ENCODE measurements at regions not wholly inside any gene's neighbourhood (a gene's known extent, or its start where the extent isn't known, plus 50 kb on each side); places are given as distances from the start of the nearest gene placed in this dataset.

DNA sequence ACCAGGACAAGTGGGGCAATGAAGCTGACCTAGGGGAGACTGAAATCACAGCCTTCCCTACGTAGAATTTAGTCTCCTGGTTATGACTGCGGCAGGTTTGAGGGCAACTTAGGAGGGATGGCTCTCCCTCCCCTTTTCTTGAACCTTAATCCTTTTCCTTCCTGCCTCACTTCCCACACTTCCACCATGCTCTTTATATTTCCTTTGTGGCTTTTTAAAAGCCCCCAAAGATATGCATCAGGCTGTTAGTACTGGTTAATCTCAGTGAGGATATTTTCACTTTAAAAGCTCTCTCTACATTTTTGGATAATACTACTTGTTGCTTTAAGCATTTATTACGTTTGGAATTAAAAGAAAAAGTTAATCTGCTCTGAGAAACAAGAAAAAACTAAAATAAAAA is 339.2 kb downstream of the SOX2 start:
- TF ChIP-seq, protein P1, sequence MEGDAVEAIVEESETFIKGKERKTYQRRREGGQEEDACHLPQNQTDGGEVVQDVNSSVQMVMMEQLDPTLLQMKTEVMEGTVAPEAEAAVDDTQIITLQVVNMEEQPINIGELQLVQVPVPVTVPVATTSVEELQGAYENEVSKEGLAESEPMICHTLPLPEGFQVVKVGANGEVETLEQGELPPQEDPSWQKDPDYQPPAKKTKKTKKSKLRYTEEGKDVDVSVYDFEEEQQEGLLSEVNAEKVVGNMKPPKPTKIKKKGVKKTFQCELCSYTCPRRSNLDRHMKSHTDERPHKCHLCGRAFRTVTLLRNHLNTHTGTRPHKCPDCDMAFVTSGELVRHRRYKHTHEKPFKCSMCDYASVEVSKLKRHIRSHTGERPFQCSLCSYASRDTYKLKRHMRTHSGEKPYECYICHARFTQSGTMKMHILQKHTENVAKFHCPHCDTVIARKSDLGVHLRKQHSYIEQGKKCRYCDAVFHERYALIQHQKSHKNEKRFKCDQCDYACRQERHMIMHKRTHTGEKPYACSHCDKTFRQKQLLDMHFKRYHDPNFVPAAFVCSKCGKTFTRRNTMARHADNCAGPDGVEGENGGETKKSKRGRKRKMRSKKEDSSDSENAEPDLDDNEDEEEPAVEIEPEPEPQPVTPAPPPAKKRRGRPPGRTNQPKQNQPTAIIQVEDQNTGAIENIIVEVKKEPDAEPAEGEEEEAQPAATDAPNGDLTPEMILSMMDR (IDR thresholded peaks at IDR 0.05; ENCODE audit: low read length), result no peak

DNA sequence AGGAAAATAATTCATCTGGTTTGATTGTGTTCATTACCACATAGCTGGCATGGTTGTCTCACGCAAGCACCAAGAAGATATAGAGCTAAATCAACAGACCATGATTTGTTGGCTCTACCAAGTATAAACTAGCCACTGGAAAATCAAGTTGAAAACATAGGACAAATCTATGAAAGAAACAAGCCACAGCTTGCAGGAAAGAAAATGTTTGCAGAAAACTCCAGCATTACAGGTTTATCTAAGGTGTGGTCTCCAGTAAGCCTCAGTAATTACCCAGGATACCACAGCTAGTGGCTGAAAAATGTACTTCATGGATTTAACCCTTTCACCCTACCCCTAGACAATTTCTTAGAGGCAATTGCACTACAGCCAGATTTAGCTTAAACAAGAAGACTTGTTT is 340.6 kb downstream of the SOX2 start:
- H3K27me3 ChIP-seq (ENCODE audit: insufficient read depth, low read length), result no peaks in the 10 kb centered on the region
- no peaks in the 10 kb centered on the region for H3F3A ChIP-seq (ENCODE audit: insufficient read depth, low read length)
- H2AFZ ChIP-seq (ENCODE audit: low read length), result no peak overlapping the region
- no peaks in the 10 kb centered on the region for H3K36me3 ChIP-seq (ENCODE audit: insufficient read depth, low read length)
- TF ChIP-seq EZH2 (IDR thresholded peaks at IDR 0.05; ENCODE audit: borderline replicate concordance, low read length), result no peak
- TF ChIP-seq, protein P1 (IDR thresholded peaks at IDR 0.05; ENCODE audit: low read length), result no peak
- no peaks in the 10 kb centered on the region for H3K9me2 ChIP-seq (ENCODE audit: low read depth, low read length)
- no peaks in the 10 kb centered on the region for H3K9me3 ChIP-seq (ENCODE audit: low read length)
- no peak overlapping the region for H3K9ac ChIP-seq (ENCODE audit: low read length)
- H3K27ac ChIP-seq (ENCODE audit: low read depth, low read length, poor library complexity, severe bottlenecking), result no peak overlapping the region
- H3K4me3 ChIP-seq (ENCODE audit: low read depth, low read length, poor library complexity, severe bottlenecking), result no peak overlapping the region
- no peaks in the 10 kb centered on the region for H3K79me2 ChIP-seq (ENCODE audit: insufficient read depth, low read length)
- no peaks in the 10 kb centered on the region for H3K4me1 ChIP-seq (ENCODE audit: insufficient read depth, low read length, severe bottlenecking)
- H4K20me1 ChIP-seq (ENCODE audit: insufficient read depth, low read length), result no peaks in the 10 kb centered on the region
- no peak overlapping the region for H3K4me2 ChIP-seq (ENCODE audit: low read length)

More for the DNA sequence above, 339.2 kb downstream of the SOX2 start:
- no peaks in the 10 kb centered on the region for H3K4me1 ChIP-seq (ENCODE audit: insufficient read depth, low read length, severe bottlenecking)
- H3K79me2 ChIP-seq (ENCODE audit: insufficient read depth, low read length), result no peaks in the 10 kb centered on the region
- H3K9ac ChIP-seq (ENCODE audit: low read length), result no peak overlapping the region
- H3K9me2 ChIP-seq (ENCODE audit: low read depth, low read length), result no peaks in the 10 kb centered on the region
- H3K27ac ChIP-seq (ENCODE audit: low read depth, low read length, poor library complexity, severe bottlenecking), result no peak overlapping the region
- no peaks in the 10 kb centered on the region for H3K36me3 ChIP-seq (ENCODE audit: insufficient read depth, low read length)
- H4K20me1 ChIP-seq (ENCODE audit: insufficient read depth, low read length), result no peaks in the 10 kb centered on the region
- no peaks in the 10 kb centered on the region for H3K27me3 ChIP-seq (ENCODE audit: insufficient read depth, low read length)
- no peak overlapping the region for H3K4me2 ChIP-seq (ENCODE audit: low read length)
- no peaks in the 10 kb centered on the region for H3F3A ChIP-seq (ENCODE audit: insufficient read depth, low read length)
- no peak overlapping the region for H3K4me3 ChIP-seq (ENCODE audit: low read depth, low read length, poor library complexity, severe bottlenecking)
- H3K9me3 ChIP-seq (ENCODE audit: low read length), result no peaks in the 10 kb centered on the region
- H2AFZ ChIP-seq (ENCODE audit: low read length), result no peak overlapping the region

DNA sequence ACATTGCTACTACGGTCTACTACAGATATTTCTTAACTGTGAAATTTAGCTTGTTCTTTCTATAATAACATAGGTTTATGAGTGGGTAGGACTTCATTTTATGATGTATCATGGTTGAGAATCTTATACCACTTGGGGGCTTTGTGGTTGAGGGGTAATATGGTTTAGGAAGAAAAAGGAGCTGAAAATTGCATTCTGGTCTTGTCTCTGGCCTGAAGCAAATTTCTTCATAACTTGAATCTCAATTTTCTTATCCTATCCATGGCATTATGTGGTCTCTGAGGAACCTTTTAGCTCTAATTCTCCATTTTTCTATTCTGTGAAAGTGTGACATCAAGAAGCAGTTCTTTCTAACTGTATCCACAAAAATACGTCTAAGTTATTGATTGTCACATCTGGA is 341.0 kb downstream of the SOX2 start:
- H4K20me1 ChIP-seq (ENCODE audit: insufficient read depth, low read length), result no peaks in the 10 kb centered on the region
- H2AFZ ChIP-seq (ENCODE audit: low read length), result no peak overlapping the region
- no peak overlapping the region for H3K27ac ChIP-seq (ENCODE audit: low read depth, low read length, poor library complexity, severe bottlenecking)
- H3K9me3 ChIP-seq (ENCODE audit: low read length), result no peaks in the 10 kb centered on the region
- H3K4me1 ChIP-seq (ENCODE audit: insufficient read depth, low read length, severe bottlenecking), result no peaks in the 10 kb centered on the region
- H3K9me2 ChIP-seq (ENCODE audit: low read depth, low read length), result no peaks in the 10 kb centered on the region
- H3K79me2 ChIP-seq (ENCODE audit: insufficient read depth, low read length), result no peaks in the 10 kb centered on the region
- H3K9ac ChIP-seq (ENCODE audit: low read length), result no peak overlapping the region
- no peak for TF ChIP-seq EZH2 (IDR thresholded peaks at IDR 0.05; ENCODE audit: borderline replicate concordance, low read length)
- no peaks in the 10 kb centered on the region for H3K27me3 ChIP-seq (ENCODE audit: insufficient read depth, low read length)
- no peak overlapping the region for H3K4me3 ChIP-seq (ENCODE audit: low read depth, low read length, poor library complexity, severe bottlenecking)
- H3K36me3 ChIP-seq (ENCODE audit: insufficient read depth, low read length), result no peaks in the 10 kb centered on the region
- no peak overlapping the region for H3K4me2 ChIP-seq (ENCODE audit: low read length)
- no peaks in the 10 kb centered on the region for H3F3A ChIP-seq (ENCODE audit: insufficient read depth, low read length)

DNA sequence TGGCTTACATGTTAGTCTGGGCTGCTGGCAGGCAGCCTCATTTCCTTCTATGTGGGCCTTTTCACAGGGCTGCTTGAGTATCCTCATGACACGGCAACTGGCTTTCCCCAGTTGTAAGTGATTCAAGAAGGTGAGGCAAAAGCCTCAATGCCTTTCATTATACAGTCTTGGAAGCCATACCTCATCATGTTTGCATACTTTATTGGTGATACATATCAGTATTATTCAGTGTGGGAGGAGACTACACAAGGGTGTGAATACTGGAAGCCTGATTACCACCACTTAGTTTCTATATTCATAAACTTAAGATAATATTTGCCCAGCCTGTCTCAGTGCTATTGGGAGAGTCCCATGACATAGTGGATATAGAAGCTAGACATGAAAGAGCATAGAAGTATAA is 346.8 kb downstream of the SOX2 start:
- Histone ChIP-seq H3K27me3 (ENCODE audit: insufficient read depth, low read length) (no peaks in the 10 kb centered on the region), H3K79me2 (ENCODE audit: insufficient read depth, low read length) (no peaks in the 10 kb centered on the region), H3K4me1 (ENCODE audit: insufficient read depth, low read length, severe bottlenecking) (no peaks in the 10 kb centered on the region), H3K4me2 (ENCODE audit: low read length) (no peak overlapping the region), H2AFZ (ENCODE audit: low read length) (no peak overlapping the region), H3F3A (ENCODE audit: insufficient read depth, low read length) (no peaks in the 10 kb centered on the region), H3K36me3 (ENCODE audit: insufficient read depth, low read length) (no peaks in the 10 kb centered on the region), H3K9me3 (ENCODE audit: low read length) (no peaks in the 10 kb centered on the region), H4K20me1 (ENCODE audit: insufficient read depth, low read length) (no peaks in the 10 kb centered on the region), H3K9me2 (ENCODE audit: low read depth, low read length) (no peaks in the 10 kb centered on the region), H3K4me3 (ENCODE audit: low read depth, low read length, poor library complexity, severe bottlenecking) (no peak overlapping the region), H3K27ac (ENCODE audit: low read depth, low read length, poor library complexity, severe bottlenecking) (no peak overlapping the region), H3K9ac (ENCODE audit: low read length) (no peak overlapping the region)
- TF ChIP-seq, protein P1 (IDR thresholded peaks at IDR 0.05; ENCODE audit: low read length), result no peak
- TF ChIP-seq EZH2 (IDR thresholded peaks at IDR 0.05; ENCODE audit: borderline replicate concordance, low read length), result no peak

Measured in OCI-LY1 (cell line).